ENCODE measurements at regions not wholly inside any gene's neighbourhood (a gene's known extent, or its start where the extent isn't known, plus 50 kb on each side); places are given as distances from the start of the nearest gene placed in this dataset.

- no peak for TF ChIP-seq CTCF (conservative IDR thresholded peaks at IDR 0.05; ENCODE audit: low read depth, low read length)
- Histone ChIP-seq H3K36me3 (ENCODE audit: insufficient read depth) (no peaks in the 10 kb centered on the region), H3K4me3 (IDR thresholded peaks at IDR 0.05; ENCODE audit: insufficient read depth, low read depth, low read length) (no peak overlapping the region), H2AFZ (ENCODE audit: low read depth) (no peak overlapping the region), H4K20me1 (ENCODE audit: insufficient read depth) (no peaks in the 10 kb centered on the region), H3K9ac (no peak overlapping the region), H3K4me1 (ENCODE audit: low read depth, poor library complexity, severe bottlenecking) (no peaks in the 10 kb centered on the region), H3K79me2 (ENCODE audit: insufficient read depth, low read depth) (no peaks in the 10 kb centered on the region), H3K27me3 (ENCODE audit: insufficient read depth, low read depth) (no peaks in the 10 kb centered on the region), H3K4me2 (no peak overlapping the region), H3K27ac (no peak overlapping the region)
These were observed 55.5 kb upstream of the STARD3NL start for GRCh38 chr7:38122501-38122900.

- H3K36me3 ChIP-seq (ENCODE audit: insufficient read depth) = no peaks in the 10 kb centered on the region
- H3K27me3 ChIP-seq (ENCODE audit: insufficient read depth, low read depth) = no peaks in the 10 kb centered on the region
- no peaks in the 10 kb centered on the region for H3K79me2 ChIP-seq (ENCODE audit: insufficient read depth, low read depth)
- no peak overlapping the region for H3K27ac ChIP-seq
- no peak overlapping the region for H3K4me2 ChIP-seq
- H2AFZ ChIP-seq (ENCODE audit: low read depth) = no peak overlapping the region
- no peak overlapping the region for H3K4me3 ChIP-seq (IDR thresholded peaks at IDR 0.05; ENCODE audit: insufficient read depth, low read depth, low read length)
- H3K9ac ChIP-seq = no peak overlapping the region
- H3K4me1 ChIP-seq (ENCODE audit: low read depth, poor library complexity, severe bottlenecking) = no peaks in the 10 kb centered on the region
- H4K20me1 ChIP-seq (ENCODE audit: insufficient read depth) = no peaks in the 10 kb centered on the region
- no peak for TF ChIP-seq CTCF (conservative IDR thresholded peaks at IDR 0.05; ENCODE audit: low read depth, low read length)
These were observed 54.6 kb upstream of the STARD3NL start for GRCh38 chr7:38123494-38123893.

GRCh38 chr7:38127216-38128207, 50.5 kb upstream of the STARD3NL start:
- Histone ChIP-seq H3K27ac (no peak overlapping the region), H3K4me2 (no peak overlapping the region), H3K9ac (no peak overlapping the region), H4K20me1 (ENCODE audit: insufficient read depth) (no peaks in the 10 kb centered on the region), H3K4me3 (IDR thresholded peaks at IDR 0.05; ENCODE audit: insufficient read depth, low read depth, low read length) (no peak overlapping the region), H2AFZ (ENCODE audit: low read depth) (no peak overlapping the region), H3K4me1 (ENCODE audit: low read depth, poor library complexity, severe bottlenecking) (no peaks in the 10 kb centered on the region), H3K79me2 (ENCODE audit: insufficient read depth, low read depth) (no peaks in the 10 kb centered on the region), H3K27me3 (ENCODE audit: insufficient read depth, low read depth) (no peaks in the 10 kb centered on the region), H3K36me3 (ENCODE audit: insufficient read depth) (no peaks in the 10 kb centered on the region)
- no peak for TF ChIP-seq CTCF (conservative IDR thresholded peaks at IDR 0.05; ENCODE audit: low read depth, low read length)
